OCI-LY3 (cell line): ENCODE measurements at regions not wholly inside any gene's neighbourhood (a gene's known extent, or its start where the extent isn't known, plus 50 kb on each side); places are given as distances from the start of the nearest gene placed in this dataset.
"Not testable (repeated sequence)": the region's sequence is repeated elsewhere in the genome, so short reads cannot be mapped to it uniquely, and the experiment has no call there.

Experiments
- CTCF ChIP-seq: fragments of 200-600, 300-600 bp; sonication (generic); IDR thresholded peaks from 2 replicates; pipeline ENCODE4 v1.5.1; 2014; ENCODE audit warnings: antibody characterized with exemption, low read length, low read depth
- EZH2phosphoT487 ChIP-seq: fragments of 200-600 bp; shearing (Covaris generic); IDR thresholded peaks from 2 replicates; pipeline ENCODE4 v1.6.1; 2018; ENCODE audit warnings: antibody characterized with exemption, mixed run types, low read depth

DNA sequence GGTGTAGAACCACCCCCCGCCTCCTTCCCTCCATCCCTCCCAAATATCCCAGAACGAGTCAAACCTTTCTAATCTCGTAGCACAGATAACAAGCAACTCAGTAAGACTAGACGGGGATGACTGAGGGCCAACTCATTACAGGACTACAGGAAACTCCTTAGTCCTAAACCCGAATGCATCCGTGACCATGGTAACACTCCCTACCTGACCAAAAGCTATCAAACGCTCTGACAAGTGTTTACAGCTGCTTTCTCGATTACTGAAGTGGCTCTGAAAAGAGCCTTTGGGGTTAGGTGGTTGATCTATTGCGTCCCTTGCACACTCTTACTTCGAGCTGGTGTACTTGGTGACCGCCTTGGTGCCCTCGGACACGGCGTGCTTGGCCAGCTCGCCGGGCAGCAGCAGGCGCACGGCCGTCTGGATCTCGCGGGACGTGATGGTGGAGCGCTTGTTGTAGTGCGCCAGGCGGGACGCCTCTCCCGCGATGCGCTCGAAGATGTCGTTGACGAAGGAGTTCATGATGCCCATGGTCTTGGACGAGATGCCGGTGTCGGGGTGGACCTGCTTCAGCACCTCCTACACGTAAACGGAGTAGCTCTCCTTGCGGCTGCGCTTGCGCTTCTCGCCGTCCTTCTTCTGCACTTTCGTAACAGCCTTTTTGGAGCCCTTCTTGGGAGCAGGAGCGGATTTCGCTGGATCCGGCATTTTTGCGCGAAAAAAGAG lies 67.7 kb downstream of the FAM72C start:
- not testable (repeated sequence) for TF ChIP-seq CTCF, EZH2phosphoT487
